GM19025 (cell line): ENCODE measurements at regions not wholly inside any gene's neighbourhood (a gene's known extent, or its start where the extent isn't known, plus 50 kb on each side); places are given as distances from the start of the nearest gene placed in this dataset.

Source experiments
- ATAC-seq: cut with Tn5 transposase; IDR thresholded peaks from one replicate; pipeline ENCODE4 v1.9.1; 2021; ENCODE audit warnings: mild to moderate bottlenecking, low read depth, moderate library complexity; ENCODE audit not compliant: unreplicated experiment

DNA sequence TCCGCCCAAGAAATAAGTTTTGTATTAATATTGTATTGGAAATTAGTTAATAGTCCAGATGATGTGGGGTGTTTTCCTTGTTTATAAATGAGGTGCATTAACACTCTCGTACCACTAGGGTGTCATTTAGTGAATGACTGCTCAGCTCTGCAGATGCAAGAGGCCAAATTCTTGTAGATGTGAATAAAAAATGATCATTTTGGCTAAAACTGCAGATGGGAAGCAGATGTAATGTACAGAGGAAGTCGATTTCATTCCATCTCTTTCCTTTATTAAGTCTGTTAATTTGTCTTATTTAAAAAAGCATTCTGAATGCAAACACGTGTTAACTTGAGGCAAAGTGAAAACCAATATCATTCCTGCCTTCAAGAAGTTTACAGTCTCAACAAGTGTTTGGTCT, 108.1 kb downstream of the DHX15 start:
- no peak for ATAC-seq

DNA sequence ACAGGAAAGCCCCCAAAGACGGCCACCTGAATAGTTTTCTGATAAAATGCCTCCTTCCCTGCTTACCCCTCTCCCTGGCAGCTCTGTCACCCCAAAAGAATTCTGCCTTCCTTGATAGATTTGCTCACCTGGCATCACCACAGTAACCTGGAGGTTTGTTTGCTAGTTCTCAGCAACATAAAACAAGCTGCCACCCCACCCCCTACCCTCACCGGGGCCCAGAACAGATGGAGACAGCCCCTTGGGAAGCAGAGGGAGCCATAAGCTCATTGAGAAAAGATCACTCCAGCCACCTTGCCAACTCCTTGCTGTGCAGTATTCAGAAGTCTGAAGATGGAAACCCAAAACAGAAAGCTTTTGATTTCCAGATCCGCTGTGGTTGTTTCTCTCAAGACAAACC, 108.6 kb downstream of the DHX15 start:
- ATAC-seq = no peak

DNA sequence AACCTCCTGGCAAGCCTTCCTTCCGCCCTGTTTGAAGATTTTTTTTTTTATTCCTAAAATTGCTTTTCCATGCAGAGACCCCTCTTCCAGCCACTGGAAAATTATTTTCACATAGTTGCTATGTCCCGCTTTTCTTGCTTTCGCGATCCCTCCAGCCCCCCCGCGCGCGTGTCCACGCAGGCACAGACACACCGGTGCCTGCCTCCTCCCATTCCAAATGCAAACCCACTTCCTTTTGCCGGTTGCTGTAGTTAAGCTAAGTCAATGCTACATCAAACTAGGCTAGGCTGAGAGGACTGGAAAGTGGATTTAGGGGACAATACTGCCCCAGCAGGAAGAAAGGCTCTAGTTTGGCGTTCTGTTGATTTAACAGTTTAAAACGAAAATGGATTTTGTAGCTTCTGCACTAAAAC, 111.0 kb downstream of the DHX15 start:
- ATAC-seq = no peak

DNA sequence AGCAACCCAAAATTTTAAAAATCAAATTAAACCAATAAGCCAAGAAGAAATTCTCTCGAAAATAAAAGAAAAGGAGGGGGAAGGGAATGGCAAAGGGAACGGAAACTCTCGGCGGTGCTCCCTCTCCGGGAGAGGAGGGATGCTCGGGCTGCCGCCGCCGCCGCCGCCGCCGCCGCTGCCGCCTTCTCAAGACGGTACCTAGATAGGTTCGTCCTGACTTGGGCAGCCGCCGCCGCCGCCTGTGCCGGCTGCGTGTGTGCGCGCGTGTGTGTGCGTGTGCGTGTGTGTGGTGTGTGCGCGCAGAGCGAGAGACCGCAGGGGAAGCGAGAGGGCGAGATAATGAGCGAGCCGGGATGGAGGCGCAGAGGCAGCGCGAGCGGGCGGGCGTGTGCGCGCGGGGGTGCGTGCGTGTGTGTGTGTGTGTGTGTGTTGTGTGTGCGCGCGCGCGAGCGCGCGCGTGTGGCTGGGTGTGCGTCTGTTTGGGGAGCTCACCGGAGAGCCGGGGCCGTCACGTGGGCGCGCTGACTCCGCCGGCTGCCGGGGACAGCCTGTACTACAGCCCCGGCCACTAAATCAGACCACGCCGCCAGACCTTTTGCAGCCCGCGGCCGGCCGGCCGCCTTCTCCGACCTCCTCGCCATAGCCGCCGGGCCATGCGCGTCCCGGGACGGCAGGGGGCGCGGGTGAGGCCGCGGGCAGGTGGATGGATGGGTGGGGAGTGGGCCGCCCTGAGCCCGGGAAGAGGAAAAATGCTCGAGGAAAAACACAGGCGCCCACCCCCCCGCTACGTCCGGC, 111.6 kb downstream of the DHX15 start:
- peak; percentile 52 for ATAC-seq

DNA sequence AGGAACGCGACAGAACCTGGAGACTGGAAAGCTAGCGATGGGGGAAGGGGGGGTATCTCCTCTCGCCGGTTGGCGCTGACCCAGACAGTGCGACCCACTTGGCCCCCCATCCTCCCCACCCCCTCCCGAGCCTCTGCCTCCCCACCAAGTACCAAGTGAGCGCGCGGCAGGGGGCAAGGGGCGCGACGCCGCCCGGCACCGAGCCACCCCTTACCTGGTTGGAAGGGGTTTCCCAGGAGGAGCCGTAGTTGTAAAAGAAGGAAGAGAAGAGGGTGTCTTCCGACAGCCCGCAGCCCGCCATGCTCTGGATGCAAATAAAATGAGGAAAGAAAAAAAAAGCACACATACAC, 112.2 kb downstream of the DHX15 start:
- no peak for ATAC-seq

DNA sequence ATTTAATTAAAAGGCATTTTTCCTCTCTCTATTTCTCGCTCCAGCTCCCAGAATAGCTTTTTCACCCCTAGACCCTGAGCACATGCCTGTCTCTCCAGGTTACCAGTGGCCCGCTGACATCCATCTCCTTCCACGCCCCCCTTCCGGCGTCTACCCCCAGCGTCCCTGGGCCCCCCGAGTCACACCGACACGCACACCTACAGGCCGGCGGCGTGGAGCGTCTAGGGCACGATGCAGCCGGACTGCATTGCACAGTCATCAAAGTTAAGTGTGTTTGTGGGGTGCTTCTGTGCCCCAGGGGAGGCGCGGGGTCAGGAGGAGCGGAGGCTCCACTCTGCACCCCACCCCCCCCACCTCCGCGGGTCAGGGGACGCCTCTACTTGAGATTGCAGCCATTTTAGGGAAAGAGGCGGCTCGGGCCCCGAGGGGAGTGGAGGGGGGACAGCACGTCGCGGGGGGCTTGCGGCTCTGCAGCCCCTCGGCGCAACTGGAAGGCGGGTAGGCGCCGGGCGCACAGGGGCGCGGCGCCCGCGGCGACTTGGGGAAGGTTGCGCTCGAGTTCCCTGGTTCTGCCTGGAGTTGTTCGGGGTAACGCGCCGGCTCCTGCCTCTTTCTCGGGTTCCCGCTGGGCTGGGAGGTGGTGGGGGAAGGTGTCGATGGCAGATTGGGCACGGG, 112.7 kb downstream of the DHX15 start:
- ATAC-seq = no peak

DNA sequence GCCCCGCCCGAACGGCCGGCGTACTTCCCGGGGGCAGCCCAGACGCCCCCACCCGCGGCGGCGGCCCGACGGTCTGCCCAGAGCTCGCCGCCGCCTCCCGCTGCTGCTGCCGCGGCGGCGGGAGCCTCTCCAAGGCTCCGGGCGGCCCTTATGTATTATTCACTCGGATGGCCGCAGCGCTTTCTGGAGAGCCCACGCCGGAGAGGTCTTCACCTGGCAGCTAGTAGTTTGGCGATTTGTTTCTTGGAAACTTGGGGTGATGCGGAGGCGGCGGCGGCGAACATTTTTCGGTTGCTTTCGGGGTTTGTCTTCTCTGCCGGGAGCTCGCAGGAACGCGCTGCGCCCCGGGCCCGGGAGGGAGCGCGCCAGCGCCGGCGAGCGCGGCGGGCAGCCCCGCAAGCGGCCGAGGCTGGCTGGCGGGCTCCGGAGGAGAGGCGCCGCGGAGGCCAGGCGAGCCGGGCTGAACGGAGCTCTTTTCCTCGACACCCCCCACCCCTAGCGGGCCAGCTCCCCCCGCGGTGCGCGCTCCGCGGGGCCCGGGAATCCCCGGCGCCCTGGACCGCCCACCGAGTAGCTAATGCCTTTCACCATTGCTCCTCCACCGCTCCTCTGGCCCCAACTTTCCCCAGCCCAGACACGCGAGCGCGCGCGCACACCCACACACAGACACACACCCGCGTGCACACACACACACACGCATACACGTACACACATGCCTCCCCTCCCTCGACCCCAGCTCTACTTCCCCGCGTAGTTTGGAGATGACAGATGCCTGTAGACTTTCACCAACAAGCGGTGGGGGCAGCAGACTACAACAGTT, 113.5 kb downstream of the DHX15 start:
- ATAC-seq = no peak

DNA sequence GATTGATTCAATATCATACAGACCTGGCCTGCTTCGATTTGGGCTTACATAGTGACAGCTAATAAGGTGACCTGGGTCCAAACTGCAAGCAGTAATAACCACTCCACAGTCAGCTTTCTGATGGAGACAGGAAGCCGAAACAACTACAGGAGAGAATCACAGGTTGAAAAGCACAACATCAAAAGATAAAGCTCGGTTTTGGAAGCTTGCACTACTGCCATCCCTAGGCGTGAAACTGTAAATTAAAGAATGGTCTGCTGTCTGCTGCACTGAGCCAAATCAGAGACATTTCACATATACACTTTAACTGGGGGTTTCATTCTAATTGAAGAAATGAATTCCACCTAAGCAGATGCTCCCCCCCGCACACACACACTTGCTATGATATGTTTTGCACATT, 116.3 kb downstream of the DHX15 start:
- no peak for ATAC-seq

DNA sequence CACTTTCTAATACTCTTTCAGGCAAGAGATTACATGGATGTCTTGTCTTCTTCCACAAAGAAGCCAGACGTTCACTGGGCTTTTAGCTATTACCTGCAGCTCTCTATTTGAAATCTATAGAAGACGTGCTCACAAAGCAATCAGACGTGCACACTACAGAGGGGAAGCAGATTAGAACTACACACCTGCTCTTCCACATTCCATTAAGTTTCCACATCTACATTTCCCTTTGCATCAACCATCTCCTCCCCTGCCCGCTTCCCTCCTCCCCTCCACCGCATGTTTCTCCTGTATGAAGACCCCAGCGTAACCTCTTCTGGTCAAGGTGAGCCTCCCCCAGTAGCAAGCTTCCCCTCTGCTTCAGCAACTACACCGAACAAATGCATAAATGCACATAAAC, 119.8 kb downstream of the DHX15 start:
- ATAC-seq = no peak

DNA sequence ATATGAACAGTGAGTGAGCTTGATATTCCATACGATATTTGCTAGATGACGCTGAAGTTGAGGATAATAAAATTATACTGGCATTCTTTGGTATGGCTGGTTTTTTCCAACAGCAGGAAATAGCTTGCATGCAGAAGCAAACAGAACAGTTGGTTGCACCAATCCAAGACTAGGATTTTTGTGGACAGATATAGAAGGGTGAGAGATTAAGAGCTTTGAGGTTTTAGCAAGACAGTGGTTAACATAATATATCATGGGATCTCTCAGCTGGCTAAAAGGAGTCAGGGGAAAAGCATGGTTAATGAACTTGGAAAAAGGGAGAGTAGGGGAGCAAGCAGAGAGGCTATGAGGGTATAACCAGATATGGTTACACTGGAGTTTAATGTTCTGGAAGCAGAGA, 127.9 kb downstream of the DHX15 start:
- no peak for ATAC-seq

DNA sequence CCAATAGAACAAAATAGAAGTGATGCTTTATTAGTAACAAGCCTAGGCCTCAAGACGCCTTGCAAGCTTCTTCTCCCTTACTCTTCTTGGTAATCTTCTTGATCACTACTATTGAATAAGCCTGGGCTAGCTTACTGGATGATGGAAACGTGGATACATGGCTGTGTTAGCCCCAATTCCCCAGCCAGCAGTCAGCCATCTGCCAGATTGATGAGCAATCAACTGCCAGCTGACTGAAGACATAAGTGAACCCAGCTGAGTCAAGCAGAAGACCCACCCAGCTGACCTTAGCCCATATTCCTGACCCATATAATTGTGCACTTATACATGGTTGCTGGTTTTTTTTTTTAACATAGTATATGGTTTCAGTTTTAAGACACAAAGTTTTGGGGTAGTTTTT, 130.4 kb downstream of the DHX15 start:
- no peak for ATAC-seq

DNA sequence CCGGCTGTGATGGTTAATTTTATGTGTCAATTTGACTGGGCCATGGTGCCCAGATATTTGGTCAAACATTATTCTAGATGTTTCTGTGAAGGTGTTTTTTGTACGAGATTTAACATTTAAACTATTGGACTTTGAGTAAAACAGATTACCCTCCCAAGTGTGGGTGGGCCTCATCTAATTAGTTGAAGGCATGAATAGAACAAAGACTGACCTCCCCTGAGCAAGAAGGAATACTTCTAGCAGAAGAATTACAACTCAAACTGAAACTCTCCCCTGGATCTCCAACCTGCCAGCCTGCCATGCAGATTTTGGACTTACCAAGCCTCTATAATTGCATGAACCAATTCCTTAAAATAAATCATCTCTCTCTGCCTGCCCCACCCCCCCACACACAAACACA, 132.5 kb downstream of the DHX15 start:
- ATAC-seq = no peak

DNA sequence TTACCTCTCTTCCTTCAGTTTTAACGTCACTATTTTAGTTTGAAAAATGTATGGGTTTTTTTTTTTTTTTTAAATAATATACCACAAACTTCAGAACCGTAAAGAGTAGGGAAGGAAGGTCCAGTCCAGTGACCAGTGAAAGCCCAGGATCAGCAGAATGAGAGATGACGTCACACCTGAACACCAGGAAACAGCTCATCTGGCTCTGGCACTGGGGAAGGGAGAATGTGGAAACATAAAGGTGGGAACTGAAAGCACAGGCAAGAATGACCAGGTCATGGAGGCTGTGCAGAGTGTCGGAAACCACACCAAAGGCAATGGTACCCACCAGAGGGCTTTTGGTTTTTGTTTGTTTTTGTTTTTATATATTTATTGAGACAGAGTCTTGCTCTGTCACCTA, 141.2 kb downstream of the DHX15 start:
- ATAC-seq = no peak

DNA sequence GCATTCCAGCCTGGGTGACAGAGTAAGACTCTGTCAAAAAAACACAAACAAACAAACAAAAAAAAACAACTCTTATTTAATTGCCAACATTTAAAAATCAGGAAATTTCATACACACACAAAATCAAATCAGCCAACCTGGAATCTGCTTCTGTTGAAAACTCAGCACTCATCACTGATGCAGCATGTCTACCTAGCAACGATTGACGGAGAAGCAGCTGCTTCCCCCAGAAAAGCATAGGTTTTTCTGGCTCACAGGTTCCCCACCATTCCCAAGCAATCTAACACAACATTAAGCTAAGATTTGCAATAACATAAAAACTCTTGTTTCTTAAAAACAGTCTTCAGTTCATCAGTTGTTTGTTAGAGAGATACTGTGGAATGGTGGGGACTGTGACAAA, 143.6 kb downstream of the DHX15 start:
- ATAC-seq = no peak

DNA sequence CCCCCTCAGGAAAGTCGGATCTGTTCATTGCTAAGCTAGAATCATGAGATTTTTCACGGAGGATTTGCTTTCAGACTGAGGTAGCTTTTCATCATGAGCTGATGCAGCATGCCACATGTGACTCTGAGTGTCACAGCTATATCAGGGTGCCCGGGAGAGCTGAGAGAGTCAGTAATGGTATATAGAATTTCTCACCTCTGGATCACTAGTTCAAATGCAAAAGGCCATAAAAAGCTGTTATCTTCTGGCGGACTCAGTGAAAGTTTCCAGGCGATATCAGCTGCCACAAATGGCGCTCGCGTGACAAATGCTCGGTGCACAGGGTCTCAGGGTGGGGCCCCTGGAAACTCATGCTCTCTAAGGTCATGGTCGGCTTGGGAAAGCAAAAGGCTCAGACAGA, 150.1 kb downstream of the DHX15 start:
- no peak for ATAC-seq

DNA sequence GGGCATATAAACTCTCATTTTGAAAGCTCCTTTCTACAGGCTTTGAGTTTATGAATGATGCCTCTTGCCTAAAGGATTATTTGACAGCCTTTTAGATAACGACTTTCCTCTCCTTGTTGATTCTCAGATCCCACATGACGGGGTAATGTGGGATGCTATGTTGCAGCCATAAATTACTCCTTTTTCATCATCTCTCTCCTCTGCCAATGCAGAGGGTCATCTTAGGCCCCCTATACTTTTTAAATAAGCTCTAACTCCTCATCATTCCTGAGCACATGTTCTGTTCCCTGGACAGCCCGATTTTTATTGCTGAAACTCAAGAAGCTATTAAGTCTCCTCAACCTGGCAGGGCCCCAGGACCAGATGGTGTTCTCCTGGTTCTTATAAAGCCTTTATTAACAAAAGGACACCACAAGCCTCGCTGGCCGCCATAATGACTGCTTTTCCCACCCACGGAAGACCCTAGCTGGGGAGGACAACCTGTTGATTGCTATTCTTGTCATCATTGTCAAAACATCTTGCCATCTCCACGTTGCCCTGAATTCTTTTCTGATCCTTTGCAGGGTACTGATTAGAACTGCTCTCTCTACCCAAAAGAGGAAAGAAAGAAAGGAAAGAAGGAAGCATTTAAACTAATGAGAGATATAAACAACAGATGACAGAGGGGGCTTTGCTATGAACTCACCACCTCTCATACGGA, 150.7 kb downstream of the DHX15 start:
- ATAC-seq = no peak

DNA sequence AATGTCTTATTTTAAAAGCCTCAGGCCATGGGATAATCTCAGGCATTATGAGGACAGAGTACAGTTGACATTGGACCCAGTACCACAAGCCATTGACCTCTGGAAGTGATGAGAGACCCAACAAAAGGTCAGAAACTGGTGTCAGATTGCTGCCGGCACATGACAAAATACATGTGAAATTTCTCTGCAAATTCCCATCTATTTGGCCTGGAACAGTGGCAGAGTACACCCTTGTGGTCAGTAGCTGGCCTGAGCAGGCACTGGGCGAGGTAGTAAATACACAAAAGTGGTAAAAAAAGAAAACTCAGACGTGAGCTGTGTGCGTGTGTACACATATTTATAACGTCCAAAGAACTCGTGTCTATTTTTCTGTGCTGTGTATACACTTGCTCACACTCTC, 155.5 kb downstream of the DHX15 start:
- ATAC-seq = no peak

DNA sequence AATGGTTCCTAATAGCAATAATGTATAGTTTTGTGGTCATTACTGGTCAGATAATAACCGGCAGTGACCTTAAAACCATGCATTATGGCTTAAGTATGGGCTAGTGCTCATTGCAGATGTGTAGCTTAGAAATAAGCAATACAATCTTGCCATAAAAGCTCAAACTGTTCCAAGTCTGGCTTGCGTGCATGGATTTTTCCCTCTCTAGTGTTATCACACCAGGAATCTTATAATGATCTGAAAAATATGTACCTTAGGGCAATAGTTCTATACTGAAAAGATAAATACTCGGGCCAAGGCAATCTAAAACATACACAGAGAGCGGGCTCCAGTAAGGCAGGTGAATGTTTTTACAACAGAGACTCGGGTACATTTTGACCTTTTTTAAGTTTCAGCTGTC, 157.8 kb downstream of the DHX15 start:
- ATAC-seq = no peak

DNA sequence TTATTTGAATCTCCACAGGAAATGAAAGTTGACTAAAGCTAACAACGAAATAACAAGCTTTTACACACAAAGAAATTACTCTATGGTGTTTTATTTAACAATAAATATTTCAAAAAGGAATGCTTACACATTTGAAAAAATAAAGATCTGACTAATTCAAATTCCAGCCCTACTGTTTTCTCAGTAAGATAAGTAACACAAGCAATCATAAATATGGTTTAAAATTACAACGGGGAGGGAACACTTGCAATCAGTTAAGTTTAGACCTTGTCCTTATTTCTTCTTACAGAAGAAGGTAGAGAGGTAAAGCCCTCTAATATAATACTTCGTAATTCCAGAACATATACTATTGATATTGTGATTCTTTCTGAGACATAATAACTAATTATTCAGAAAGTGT, 158.5 kb downstream of the DHX15 start:
- ATAC-seq = no peak

DNA sequence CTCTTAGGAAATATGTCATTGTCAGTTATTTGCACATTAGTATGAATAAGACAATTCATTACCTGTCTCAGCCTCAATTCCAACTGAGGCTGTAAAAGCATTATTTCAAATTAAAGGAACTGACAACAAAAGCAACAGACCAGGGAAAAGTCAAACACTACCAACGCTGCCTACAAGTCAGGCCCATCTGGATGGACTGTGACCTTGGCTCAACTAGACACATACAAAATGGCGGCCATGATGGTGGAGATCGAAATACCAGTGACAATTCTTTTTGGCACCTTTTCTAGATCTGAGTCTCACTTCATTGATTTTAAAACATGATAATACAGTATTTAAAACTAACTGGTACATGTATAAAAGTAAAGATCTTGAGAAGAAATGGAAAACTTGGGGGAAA, 160.7 kb downstream of the DHX15 start:
- ATAC-seq = no peak

DNA sequence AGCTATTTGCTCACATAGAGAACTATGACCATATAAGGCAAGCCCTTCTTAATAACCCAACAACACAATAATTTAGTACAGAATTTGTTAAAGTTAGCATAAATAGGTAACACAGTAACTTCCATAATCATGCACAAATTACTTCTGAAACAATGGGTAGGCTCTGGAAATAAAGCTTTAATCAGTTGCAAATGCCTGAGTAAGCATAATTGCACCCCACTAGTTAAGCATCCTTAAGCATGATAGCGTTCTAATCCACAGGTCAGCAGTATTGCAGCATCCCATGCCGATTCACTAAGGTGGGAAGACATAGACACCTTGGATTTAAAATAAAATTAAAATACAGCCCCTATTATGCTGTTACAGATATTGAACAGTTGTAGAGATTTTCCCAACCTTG, 161.7 kb downstream of the DHX15 start:
- no peak for ATAC-seq
